Ureter (tissue), 1 donor: ENCODE measurements at regions not wholly inside any gene's neighbourhood (a gene's known extent, or its start where the extent isn't known, plus 50 kb on each side); places are given as distances from the start of the nearest gene placed in this dataset.
"Not testable (repeated sequence)": the region's sequence is repeated elsewhere in the genome, so short reads cannot be mapped to it uniquely, and the experiment has no call there.

ENCODE experiments used
- DNase-seq: peaks from one replicate; pipeline ENCODE4 v3.0.0-alpha.2; 2020; ENCODE audit warnings: low spot score
- donor health status: DM: yes; HTN: yes; CAD: no.

GRCh38 chr20:47929368-47930115 is 144.3 kb upstream of the SULF2 start:
- DNase-seq = no peak

- no peak for DNase-seq
These were observed 142.7 kb upstream of the SULF2 start for GRCh38 chr20:47927944-47928343.

- peak; percentile 50 for DNase-seq
These were observed 142.1 kb upstream of the SULF2 start for GRCh38 chr20:47927385-47927851.

GRCh38 chr20:47926731-47927130 is 141.4 kb upstream of the SULF2 start:
- no peak for DNase-seq

- DNase-seq = no peak
These were observed 140.3 kb upstream of the SULF2 start for GRCh38 chr20:47925593-47925992.

- DNase-seq = no peak
These were observed 137.0 kb upstream of the SULF2 start for GRCh38 chr20:47922269-47922668.

- DNase-seq = not testable (repeated sequence)
These were observed 136.5 kb upstream of the SULF2 start for GRCh38 chr20:47921829-47922228.

GRCh38 chr20:47921408-47921807 is 136.1 kb upstream of the SULF2 start:
- DNase-seq = no peak

- DNase-seq = no peak
These were observed 132.3 kb upstream of the SULF2 start for GRCh38 chr20:47917549-47918070.

- no peak for DNase-seq
These were observed 130.2 kb upstream of the SULF2 start for GRCh38 chr20:47915495-47915894.

- no peak for DNase-seq
These were observed 129.5 kb upstream of the SULF2 start for GRCh38 chr20:47914792-47915191.

- DNase-seq = not testable (repeated sequence)
These were observed 127.7 kb upstream of the SULF2 start for GRCh38 chr20:47912786-47913501.

GRCh38 chr20:47912165-47912564 is 126.9 kb upstream of the SULF2 start:
- not testable (repeated sequence) for DNase-seq

GRCh38 chr20:47909696-47910369 is 124.6 kb upstream of the SULF2 start:
- DNase-seq = not testable (repeated sequence)

GRCh38 chr20:47908361-47909035 is 123.2 kb upstream of the SULF2 start:
- DNase-seq = peak; percentile 55

GRCh38 chr20:47907951-47908350 is 122.7 kb upstream of the SULF2 start:
- DNase-seq = not testable (repeated sequence)

GRCh38 chr20:47907031-47907675 is 121.9 kb upstream of the SULF2 start:
- DNase-seq = no peak

- no peak for DNase-seq
These were observed 121.0 kb upstream of the SULF2 start for GRCh38 chr20:47906348-47906660.

- DNase-seq = no peak
These were observed 120.5 kb upstream of the SULF2 start for GRCh38 chr20:47905628-47906347.

- not testable (repeated sequence) for DNase-seq
These were observed 117.7 kb upstream of the SULF2 start for GRCh38 chr20:47903009-47903408.

GRCh38 chr20:47899313-47899712 is 114.0 kb upstream of the SULF2 start:
- DNase-seq = not testable (repeated sequence)
